ENCODE measurements at regions not wholly inside any gene's neighbourhood (a gene's known extent, or its start where the extent isn't known, plus 50 kb on each side); places are given as distances from the start of the nearest gene placed in this dataset.
A peak's percentile ranks its signal among the peaks of the same experiment; 100 is the strongest.
"Not testable (repeated sequence)": the region's sequence is repeated elsewhere in the genome, so short reads cannot be mapped to it uniquely, and the experiment has no call there.

GRCh38 chr5:144035046-144035740, 135.3 kb downstream of the YIPF5 start:
- H3K27ac ChIP-seq, result no peak overlapping the region
- H3K27me3 ChIP-seq, result no peaks in the 10 kb centered on the region
- no peak for DNase-seq
- intact Hi-C loops (cut with DNase I), result no loop called here
- no peak for ATAC-seq
- H3K9me3 ChIP-seq, result no peaks in the 10 kb centered on the region
- no peak for TF ChIP-seq CTCF (IDR thresholded peaks at IDR 0.05)
- no peaks in the 10 kb centered on the region for H3K36me3 ChIP-seq
- H3K4me3 ChIP-seq, result no peak overlapping the region
- no peaks in the 10 kb centered on the region for H3K4me1 ChIP-seq

- Histone ChIP-seq H3K36me3 (no peaks in the 10 kb centered on the region), H3K27ac (no peak overlapping the region), H3K9me3 (no peaks in the 10 kb centered on the region), H3K27me3 (no peaks in the 10 kb centered on the region), H3K4me3 (no peak overlapping the region), H3K4me1 (no peaks in the 10 kb centered on the region)
- intact Hi-C loops (cut with DNase I), result no loop called here
- DNase-seq (no peak), ATAC-seq (no peak)
- TF ChIP-seq CTCF (IDR thresholded peaks at IDR 0.05), result no peak
Measured at GRCh38 chr5:144036476-144036875, 134.0 kb downstream of the YIPF5 start.

GRCh38 chr5:144040615-144041305, 129.7 kb downstream of the YIPF5 start:
- peak in 1 of 4 donors; percentile 5 for DNase-seq
- TF ChIP-seq CTCF (IDR thresholded peaks at IDR 0.05), result no peak
- no peak for ATAC-seq

GRCh38 chr5:144042156-144042555, 128.3 kb downstream of the YIPF5 start:
- H3K4me1 ChIP-seq, result no peaks in the 10 kb centered on the region
- no peaks in the 10 kb centered on the region for H3K9me3 ChIP-seq
- no peak overlapping the region for H3K4me3 ChIP-seq
- intact Hi-C loops (cut with DNase I), result no loop called here
- DNase-seq (peak in 2 of 4 donors; percentile 9 to 23), ATAC-seq (no peak)
- TF ChIP-seq CTCF (IDR thresholded peaks at IDR 0.05), result no peak
- no peaks in the 10 kb centered on the region for H3K36me3 ChIP-seq
- no peaks in the 10 kb centered on the region for H3K27me3 ChIP-seq
- H3K27ac ChIP-seq, result no peak overlapping the region

More at GRCh38 chr5:144040615-144041305, 129.7 kb downstream of the YIPF5 start:
- Histone ChIP-seq H3K27ac (no peak overlapping the region), H3K4me1 (no peaks in the 10 kb centered on the region), H3K36me3 (no peaks in the 10 kb centered on the region), H3K27me3 (no peaks in the 10 kb centered on the region), H3K9me3 (no peaks in the 10 kb centered on the region), H3K4me3 (no peak overlapping the region)
- intact Hi-C loops (cut with DNase I), result no loop called here

GRCh38 chr5:144048259-144048856, 122.1 kb downstream of the YIPF5 start:
- Histone ChIP-seq H3K27me3 (no peaks in the 10 kb centered on the region), H3K36me3 (no peaks in the 10 kb centered on the region), H3K9me3 (no peaks in the 10 kb centered on the region), H3K4me1 (no peaks in the 10 kb centered on the region), H3K4me3 (no peak overlapping the region), H3K27ac (no peak overlapping the region)
- no peak for TF ChIP-seq CTCF (IDR thresholded peaks at IDR 0.05)
- ATAC-seq (no peak), DNase-seq (no peak)
- intact Hi-C loops (cut with DNase I), result no loop called here

- peaks cover 0 to 16% of the 10 kb centered on the region in 2 donors for H3K9me3 ChIP-seq
- ATAC-seq; intact Hi-C loops (cut with DNase I); H3K27ac ChIP-seq; H3K4me1 ChIP-seq; DNase-seq; H3K4me3 ChIP-seq; H3K27me3 ChIP-seq; H3K36me3 ChIP-seq: not testable (repeated sequence)
Measured at GRCh38 chr5:144055391-144055790, 115.1 kb downstream of the YIPF5 start.

GRCh38 chr5:144060091-144060490, 110.4 kb downstream of the YIPF5 start:
- H3K27me3 ChIP-seq; H3K36me3 ChIP-seq; H3K4me1 ChIP-seq; H3K4me3 ChIP-seq; ATAC-seq; intact Hi-C loops (cut with DNase I); H3K27ac ChIP-seq; DNase-seq: not testable (repeated sequence)
- H3K9me3 ChIP-seq, result peaks cover 0 to 19% of the 10 kb centered on the region in 2 donors

Measured in left lung (tissue), 4 donors.